ENCODE measurements at regions not wholly inside any gene's neighbourhood (a gene's known extent, or its start where the extent isn't known, plus 50 kb on each side); places are given as distances from the start of the nearest gene placed in this dataset.

DNA sequence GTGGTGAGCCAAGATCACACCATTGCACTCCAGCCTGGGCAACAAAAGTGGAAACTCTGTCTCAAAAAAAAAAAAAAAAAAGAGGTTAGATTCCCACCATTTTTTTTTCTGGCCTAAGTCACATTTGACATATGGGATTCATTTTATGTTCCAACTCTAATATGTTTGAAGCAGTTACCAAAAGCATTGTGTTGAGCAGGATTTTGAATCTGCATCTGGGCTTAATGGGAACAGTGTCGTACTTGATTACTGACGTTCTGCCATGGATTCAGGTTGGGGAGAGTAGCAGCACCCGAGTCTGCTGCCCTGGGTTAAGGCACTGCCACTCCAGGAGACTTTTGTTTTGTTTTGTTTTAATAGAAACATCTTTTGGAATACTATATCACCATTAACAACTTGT lies 348.7 kb upstream of the TBL1XR1 start:
- TF ChIP-seq, protein P1, sequence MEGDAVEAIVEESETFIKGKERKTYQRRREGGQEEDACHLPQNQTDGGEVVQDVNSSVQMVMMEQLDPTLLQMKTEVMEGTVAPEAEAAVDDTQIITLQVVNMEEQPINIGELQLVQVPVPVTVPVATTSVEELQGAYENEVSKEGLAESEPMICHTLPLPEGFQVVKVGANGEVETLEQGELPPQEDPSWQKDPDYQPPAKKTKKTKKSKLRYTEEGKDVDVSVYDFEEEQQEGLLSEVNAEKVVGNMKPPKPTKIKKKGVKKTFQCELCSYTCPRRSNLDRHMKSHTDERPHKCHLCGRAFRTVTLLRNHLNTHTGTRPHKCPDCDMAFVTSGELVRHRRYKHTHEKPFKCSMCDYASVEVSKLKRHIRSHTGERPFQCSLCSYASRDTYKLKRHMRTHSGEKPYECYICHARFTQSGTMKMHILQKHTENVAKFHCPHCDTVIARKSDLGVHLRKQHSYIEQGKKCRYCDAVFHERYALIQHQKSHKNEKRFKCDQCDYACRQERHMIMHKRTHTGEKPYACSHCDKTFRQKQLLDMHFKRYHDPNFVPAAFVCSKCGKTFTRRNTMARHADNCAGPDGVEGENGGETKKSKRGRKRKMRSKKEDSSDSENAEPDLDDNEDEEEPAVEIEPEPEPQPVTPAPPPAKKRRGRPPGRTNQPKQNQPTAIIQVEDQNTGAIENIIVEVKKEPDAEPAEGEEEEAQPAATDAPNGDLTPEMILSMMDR (IDR thresholded peaks at IDR 0.05) = no peak

DNA sequence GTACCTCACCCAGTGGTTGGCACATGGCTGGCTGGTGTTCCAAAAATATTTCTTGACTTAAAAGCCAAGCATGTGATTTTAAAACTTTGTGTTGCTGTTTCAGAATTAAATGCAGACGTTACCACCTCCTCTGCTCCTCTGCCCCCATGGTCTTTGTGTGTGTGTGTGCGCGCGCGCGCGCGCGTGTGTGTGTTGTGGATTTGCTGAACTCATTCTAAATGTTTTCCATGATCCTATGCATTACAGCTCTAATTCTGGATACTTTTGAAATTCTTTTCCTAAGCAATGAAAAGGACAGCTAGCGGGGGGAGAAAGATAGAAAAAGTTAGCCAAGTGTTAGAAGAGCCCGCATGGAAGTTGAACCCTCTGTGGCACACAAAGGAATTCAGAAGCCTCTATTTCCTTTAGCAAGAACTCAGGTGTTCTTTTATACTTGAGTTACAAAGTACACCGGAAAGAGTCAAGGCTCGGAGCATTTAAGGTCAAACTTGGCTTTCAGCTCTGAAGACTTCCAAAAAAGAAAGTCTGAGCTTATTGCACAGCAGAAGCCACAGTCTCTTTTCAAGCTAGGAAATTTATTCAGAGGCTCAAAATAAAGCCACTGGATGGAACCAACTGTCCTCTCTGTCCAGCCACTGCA lies 350.5 kb upstream of the TBL1XR1 start:
- TF ChIP-seq, protein P1 (IDR thresholded peaks at IDR 0.05) = no peak

DNA sequence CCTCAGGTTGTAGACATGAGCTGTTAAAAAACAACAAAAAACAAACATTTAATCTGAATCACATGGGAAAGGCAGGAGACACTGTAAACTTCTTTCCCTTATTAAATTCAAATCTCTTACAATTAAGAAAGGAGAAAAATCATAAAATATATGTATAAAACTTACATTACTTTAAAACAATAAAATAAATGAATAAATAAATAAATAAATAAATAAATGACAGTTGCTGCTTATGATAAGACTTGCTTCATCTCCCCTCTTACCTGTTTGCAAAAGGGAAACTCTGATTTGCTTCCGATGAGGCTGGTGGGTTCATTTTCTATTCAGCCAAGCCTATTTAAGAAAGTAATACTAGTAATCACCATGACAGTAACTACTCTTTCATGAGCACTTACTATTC lies 353.4 kb upstream of the TBL1XR1 start:
- TF ChIP-seq, protein P1 (IDR thresholded peaks at IDR 0.05) = no peak

DNA sequence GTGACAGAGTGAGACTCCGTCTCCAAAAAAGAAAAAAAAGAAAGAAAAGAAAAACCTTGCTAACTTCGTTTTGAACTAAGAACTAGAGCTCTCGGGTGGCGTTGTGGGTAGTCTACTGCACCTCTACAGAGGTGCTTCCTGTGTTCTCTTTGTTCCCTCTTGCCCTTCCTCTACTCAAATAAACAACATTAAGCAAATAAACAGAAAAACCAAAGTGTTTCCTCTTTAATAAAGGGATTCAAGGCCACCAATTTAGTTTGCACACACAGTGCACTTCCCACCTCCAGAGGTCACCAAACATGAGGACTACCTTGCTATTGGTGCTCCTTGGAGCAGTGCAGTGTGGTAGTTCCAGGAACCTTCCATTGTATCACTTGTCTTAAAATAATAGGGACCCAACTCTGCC lies 354.2 kb upstream of the TBL1XR1 start:
- TF ChIP-seq, protein P1 (IDR thresholded peaks at IDR 0.05) = no peak

DNA sequence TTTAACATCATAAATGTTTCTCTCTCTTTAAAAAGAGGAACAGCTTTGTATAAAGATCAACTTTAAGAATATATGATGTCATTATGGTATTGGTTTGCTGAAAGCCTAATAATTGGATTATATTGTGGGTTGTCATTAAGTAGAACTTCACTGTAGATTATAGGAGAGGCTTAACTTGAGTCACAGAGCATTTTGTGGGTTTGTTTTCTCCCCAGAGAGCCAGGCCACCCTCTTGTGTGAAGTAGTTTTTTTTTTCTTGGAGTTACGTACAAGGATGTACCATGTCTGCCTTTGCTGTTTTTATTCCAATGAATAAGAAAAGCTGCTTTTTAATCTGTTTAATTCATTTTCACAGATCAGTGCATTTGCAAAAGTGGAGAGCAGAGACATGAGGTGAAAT lies 354.8 kb upstream of the TBL1XR1 start:
- TF ChIP-seq, protein P1 (IDR thresholded peaks at IDR 0.05) = no peak

DNA sequence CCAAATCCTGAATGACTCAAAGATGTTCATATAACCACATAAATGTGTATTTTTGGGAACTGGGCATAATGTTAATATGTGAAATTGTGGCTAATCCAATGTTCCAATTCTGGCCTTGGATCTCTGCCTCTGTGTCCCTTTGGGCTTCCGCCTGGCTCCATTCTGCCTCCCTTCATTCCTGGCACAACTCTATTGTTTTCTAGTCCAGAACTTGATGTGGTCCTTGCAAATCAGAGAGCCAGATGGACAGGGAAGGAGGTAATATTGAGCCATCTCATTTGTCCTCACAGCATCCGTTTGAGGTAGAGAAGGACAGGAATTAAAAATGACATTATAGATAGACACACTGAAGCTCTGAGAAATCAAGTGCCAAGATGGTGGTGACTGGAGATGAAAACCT lies 355.7 kb upstream of the TBL1XR1 start:
- TF ChIP-seq, protein P1 (IDR thresholded peaks at IDR 0.05) = no peak

DNA sequence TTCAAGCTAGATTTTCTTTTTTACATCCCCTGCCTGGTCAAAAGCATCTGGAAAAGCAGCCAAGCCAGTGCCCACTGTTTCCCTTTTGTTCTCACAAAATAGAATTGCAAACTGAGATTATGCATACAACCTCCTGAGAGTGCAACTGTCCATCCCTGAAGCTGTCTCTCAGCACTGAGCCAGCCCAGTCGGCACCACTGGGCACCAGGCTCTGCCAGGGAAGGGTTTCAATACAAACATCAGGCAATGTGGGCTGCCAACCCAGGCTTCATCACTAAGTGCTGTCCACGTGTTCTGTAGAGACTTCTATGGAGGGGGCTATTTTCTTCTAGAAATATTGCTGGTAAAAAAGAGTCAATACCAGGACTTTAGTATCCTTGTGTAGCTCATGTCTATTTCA lies 356.3 kb upstream of the TBL1XR1 start:
- TF ChIP-seq, protein P1 (IDR thresholded peaks at IDR 0.05) = no peak

All from LNCAP (cell line).